Astrocyte of the hippocampus (primary cell): ENCODE measurements at regions not wholly inside any gene's neighbourhood (a gene's known extent, or its start where the extent isn't known, plus 50 kb on each side); places are given as distances from the start of the nearest gene placed in this dataset.

Source experiments
- DNase-seq: peaks from one replicate; pipeline ENCODE4 v3.0.0; 2011; ENCODE audit warnings: low read depth, low spot score

GRCh38 chr7:12741951-12742575 is 54.6 kb downstream of the ARL4A start:
- peak; percentile 38 for DNase-seq

GRCh38 chr7:12746211-12746610 is 58.8 kb downstream of the ARL4A start:
- DNase-seq: peak; percentile 7

- no peak for DNase-seq
These were observed 60.4 kb downstream of the ARL4A start for GRCh38 chr7:12747687-12748306.

GRCh38 chr7:12749069-12749468 is 61.6 kb downstream of the ARL4A start:
- no peak for DNase-seq

DNA sequence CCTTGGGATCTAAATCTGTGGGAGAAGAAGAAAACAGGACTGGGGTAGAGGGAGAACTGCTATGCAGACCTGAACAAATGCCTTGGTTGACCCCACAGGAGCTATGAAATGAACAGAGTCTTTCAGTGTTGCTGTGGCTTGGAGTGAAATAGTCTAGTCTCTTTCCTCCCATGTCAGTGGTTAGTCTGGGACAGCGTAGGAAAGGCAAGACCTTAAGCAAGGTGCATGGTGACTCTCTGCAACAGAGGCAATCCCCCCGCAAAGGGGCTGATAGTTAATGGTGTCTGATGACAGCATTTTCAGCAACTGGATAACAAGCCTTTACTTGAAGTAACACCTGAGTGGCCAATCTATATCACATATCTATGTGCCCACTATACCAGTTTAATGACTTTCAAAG is 62.3 kb downstream of the ARL4A start:
- no peak for DNase-seq

DNA sequence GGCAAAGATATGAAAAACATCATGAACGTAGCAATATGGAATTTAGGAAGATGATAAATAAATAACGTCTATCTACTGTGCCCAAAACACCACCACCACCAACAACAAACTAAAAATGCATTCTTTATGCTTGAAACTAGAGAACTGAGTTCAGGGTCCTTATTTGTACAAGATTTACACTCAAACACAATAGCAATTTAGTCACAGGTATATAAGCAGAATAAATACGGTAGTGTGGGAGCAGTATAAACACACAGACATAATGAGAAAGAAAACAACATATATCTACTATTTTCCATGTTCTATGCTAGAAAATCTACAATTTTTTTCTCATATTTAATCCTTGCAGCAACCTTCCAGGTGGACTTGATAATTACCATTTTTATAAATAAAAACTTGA is 64.3 kb downstream of the ARL4A start:
- DNase-seq: no peak

DNA sequence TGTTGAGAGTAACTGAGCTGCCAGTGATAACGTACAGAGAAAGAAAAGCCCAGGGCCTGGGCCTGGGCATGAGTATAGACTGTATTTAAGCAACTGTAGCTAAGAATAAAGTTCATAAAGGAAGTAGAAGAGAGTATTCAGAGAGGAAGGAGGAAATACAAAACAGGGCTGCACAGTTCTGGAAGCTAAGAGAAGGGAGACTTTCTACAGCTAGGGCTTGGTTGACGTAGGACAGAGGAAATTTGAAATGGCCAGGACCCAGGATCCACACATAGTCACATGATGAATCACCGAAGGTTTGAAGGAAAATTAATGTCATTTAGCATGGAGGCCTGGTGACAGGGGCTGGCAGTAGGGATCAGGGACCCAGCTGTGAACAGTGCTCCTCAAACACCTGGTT is 66.7 kb downstream of the ARL4A start:
- peak; percentile 44 for DNase-seq

GRCh38 chr7:12756821-12757220 is 69.4 kb downstream of the ARL4A start:
- no peak for DNase-seq

- DNase-seq: peak; percentile 70
These were observed 70.0 kb downstream of the ARL4A start for GRCh38 chr7:12757443-12757842.

DNA sequence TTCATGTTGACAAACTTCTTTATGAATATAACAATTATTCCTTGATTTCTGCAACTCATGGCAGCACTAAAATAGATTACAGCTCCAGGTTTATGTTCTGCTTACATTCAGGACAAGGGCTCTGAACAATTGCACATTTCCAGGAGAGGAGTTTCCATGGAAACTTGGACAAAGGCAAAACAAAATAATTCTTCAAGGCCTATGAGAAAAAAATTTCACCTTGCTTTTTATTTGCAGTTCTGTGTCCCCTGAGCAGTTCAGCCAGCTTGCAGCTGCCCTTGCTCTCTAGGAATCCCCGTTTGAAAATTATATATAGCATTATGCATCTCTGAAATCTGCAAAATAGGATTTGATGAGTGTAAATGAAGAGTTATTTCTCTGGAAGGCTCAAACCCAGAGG is 71.7 kb downstream of the ARL4A start:
- peak; percentile 44 for DNase-seq

DNA sequence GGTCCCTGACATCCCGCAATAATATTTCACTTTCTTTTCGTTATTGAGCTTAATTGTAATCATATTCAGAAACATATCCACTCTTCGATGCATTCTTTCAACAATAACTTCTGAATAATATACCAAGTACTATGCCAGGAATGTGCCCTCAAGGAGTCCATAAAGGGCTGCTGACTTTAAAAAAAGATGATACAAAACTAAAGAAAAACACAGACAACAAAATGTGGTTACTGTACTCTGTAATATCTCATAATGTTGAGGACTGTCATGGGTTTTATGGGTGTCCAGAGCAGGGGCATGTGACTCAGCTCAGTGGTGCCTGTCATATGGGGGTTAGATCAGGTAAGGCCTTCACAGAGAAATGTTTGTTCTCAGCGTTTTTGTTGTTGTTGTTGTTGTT is 73.7 kb downstream of the ARL4A start:
- DNase-seq: no peak

- DNase-seq: no peak
These were observed 74.3 kb downstream of the ARL4A start for GRCh38 chr7:12761691-12762090.

GRCh38 chr7:12764458-12764891 is 77.0 kb downstream of the ARL4A start:
- peak; percentile 18 for DNase-seq

- no peak for DNase-seq
These were observed 78.1 kb downstream of the ARL4A start for GRCh38 chr7:12765431-12766100.

GRCh38 chr7:12766416-12766815 is 79.0 kb downstream of the ARL4A start:
- DNase-seq: no peak

GRCh38 chr7:12768948-12769347 is 81.5 kb downstream of the ARL4A start:
- DNase-seq: peak; percentile 20

DNA sequence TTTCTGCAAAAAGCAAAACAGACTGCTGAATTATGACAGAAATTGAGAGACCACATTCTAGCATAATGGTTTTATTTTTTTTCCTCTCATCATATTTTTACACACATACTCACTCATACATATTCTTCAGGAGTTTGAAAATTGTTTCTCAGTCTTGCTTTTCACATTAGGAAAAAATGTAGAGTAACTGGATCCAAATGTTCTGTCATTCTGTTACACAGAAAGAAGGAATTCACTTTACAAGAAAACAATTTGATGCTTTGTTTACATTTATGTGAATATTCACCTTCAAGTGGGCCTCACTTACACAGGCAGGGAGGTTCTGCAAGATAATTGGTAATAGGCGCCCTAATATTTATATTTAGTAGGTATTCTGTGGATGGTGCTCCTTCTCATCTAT is 82.0 kb downstream of the ARL4A start:
- no peak for DNase-seq

- DNase-seq: peak; percentile 68
These were observed 83.0 kb downstream of the ARL4A start for GRCh38 chr7:12770227-12770975.

DNA sequence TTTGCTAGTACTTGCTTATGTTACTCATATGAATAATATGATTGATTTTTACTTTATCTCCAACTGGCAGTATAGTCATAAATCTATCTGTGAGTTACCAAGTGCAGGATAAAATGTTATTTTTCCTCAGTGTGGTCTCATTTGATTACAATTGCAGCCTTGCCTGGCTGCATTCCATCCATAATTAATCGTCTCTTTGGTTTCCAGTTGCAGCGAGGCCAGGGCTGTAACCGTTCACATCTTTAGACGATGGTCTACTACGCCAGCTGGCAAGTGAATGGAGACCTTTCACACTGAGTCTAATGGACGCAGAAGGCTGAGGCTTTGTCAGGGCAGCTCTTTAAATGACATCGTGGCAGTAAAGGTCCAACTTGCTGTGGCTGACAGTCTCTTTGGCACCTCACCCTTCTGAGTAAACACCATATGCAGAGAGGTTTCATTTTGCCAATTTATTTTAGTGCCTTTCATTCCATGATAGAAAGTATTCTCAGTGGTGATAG is 84.0 kb downstream of the ARL4A start:
- DNase-seq: peak; percentile 88

DNA sequence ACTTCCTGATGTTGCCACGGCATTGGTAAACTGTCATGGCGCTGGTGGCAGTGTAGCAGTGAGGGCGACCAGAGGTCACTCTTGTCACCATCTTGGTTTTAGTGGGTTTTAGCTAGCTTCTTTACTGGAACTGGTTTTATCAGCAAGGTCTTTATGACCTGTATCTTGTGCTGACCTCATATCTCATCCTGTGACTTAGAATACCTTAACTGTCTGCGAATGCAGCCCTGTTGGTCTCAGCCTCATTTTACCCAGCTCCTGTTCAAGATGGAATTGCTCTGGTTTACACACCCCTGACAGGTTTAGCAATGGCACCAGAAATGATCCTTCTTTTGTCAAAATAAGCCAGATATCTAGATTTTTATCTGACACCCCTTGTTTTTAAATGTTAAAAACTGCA is 85.3 kb downstream of the ARL4A start:
- no peak for DNase-seq

DNA sequence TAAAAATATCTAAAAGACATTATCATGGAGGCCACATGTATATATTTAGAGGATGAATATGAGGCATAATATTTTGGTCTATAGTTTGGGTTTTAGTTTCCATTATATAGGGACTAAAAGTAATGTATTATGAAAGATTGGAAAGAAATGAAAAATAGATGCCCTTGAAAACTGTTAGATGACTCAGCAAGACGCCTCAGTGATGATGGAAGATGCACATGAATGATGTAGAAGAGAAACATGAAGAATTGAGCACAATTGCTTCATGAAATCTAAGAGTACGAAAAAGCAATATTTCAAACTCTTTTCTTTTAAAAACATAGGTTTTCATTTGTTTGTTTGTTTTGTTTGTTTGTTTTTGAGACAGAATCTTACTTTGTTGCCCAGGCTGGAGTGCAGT is 89.8 kb downstream of the ARL4A start:
- DNase-seq: no peak

DNA sequence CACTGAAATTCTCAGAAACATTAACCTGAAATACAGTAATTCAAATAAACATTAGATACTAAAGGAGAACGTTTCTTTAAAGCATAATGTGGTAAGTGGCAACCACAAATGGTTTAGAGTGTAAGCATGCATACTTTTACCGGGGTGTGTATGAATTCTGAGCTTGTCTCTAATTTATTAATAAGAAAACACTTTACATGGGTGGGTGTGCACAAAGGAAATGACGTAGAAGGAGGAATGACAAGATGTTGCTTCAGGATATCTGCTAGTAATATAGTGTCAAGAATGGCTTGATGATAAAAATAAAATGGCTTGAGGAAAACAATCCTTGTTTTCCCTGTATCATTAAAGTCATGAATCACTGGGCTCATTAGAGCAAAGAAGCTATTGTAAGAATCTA is 92.5 kb downstream of the ARL4A start:
- DNase-seq: no peak
